Duodenal mucosa (tissue), 2 donors: ENCODE measurements at regions not wholly inside any gene's neighbourhood (a gene's known extent, or its start where the extent isn't known, plus 50 kb on each side); places are given as distances from the start of the nearest gene placed in this dataset.

Experiments
- H3K27ac ChIP-seq: one replicate; pipeline ENCODE4 v1.7.0; 2013; ENCODE audit warnings: low read depth, low read length
- H3K27me3 ChIP-seq, 2 donors: one replicate each; pipeline ENCODE4 v1.7.0; 2013; ENCODE audit warnings: low read length in 2 of 2, control low read depth in 1 of 2; ENCODE audit not compliant: insufficient read depth in 2 of 2, control insufficient read depth in 1 of 2
- H3K36me3 ChIP-seq, 2 donors: one replicate each; pipeline ENCODE4 v1.7.0; 2013; ENCODE audit warnings: low read length in 2 of 2, control low read depth in 1 of 2; ENCODE audit not compliant: insufficient read depth in 2 of 2, control insufficient read depth in 1 of 2
- H3K4me1 ChIP-seq, 2 donors: one replicate each; pipeline ENCODE4 v1.7.0; 2013; ENCODE audit warnings: low read length in 2 of 2, control low read depth in 1 of 2; ENCODE audit not compliant: insufficient read depth in 2 of 2, control insufficient read depth in 1 of 2
- H3K4me3 ChIP-seq, 2 donors: one replicate each; pipeline ENCODE4 v1.7.0; 2013; ENCODE audit warnings: low read length in 2 of 2, low read depth in 1 of 2
- H3K9ac ChIP-seq, 2 donors: one replicate each; pipeline ENCODE4 v1.7.0; 2013; ENCODE audit warnings: low read length in 2 of 2, low read depth in 1 of 2
- H3K9me3 ChIP-seq, 2 donors: one replicate each; pipeline ENCODE4 v1.7.0; 2013; ENCODE audit warnings: low read length in 2 of 2, control low read depth in 1 of 2; ENCODE audit not compliant: control insufficient read depth in 1 of 2

- Histone ChIP-seq H3K9me3 (no peaks in the 10 kb centered on the region), H3K36me3 (no peaks in the 10 kb centered on the region), H3K4me1 (no peaks in the 10 kb centered on the region), H3K4me3 (no peak overlapping the region), H3K27me3 (no peaks in the 10 kb centered on the region), H3K27ac (no peak overlapping the region), H3K9ac (no peak overlapping the region)
Measured at GRCh38 chr10:42916974-42917373, 134.4 kb downstream of the BMS1 start.

- H3K4me3 ChIP-seq: no peak overlapping the region
- no peaks in the 10 kb centered on the region for H3K36me3 ChIP-seq
- H3K27ac ChIP-seq: no peak overlapping the region
- no peaks in the 10 kb centered on the region for H3K4me1 ChIP-seq
- no peaks in the 10 kb centered on the region for H3K9me3 ChIP-seq
- H3K9ac ChIP-seq: no peak overlapping the region
- no peaks in the 10 kb centered on the region for H3K27me3 ChIP-seq
Measured at GRCh38 chr10:42917821-42918220, 135.2 kb downstream of the BMS1 start.

GRCh38 chr10:42921951-42922350 is 139.4 kb downstream of the BMS1 start:
- no peak overlapping the region for H3K4me3 ChIP-seq
- no peaks in the 10 kb centered on the region for H3K36me3 ChIP-seq
- no peak overlapping the region for H3K9ac ChIP-seq
- no peaks in the 10 kb centered on the region for H3K27me3 ChIP-seq
- no peak overlapping the region for H3K27ac ChIP-seq
- H3K9me3 ChIP-seq: no peaks in the 10 kb centered on the region
- H3K4me1 ChIP-seq: no peaks in the 10 kb centered on the region

GRCh38 chr10:42924484-42924883 is 141.9 kb downstream of the BMS1 start:
- no peak overlapping the region for H3K27ac ChIP-seq
- H3K27me3 ChIP-seq: no peaks in the 10 kb centered on the region
- no peak overlapping the region for H3K4me3 ChIP-seq
- H3K9me3 ChIP-seq: no peaks in the 10 kb centered on the region
- no peak overlapping the region for H3K9ac ChIP-seq
- H3K4me1 ChIP-seq: no peaks in the 10 kb centered on the region
- H3K36me3 ChIP-seq: no peaks in the 10 kb centered on the region

- no peak overlapping the region for H3K4me3 ChIP-seq
- no peaks in the 10 kb centered on the region for H3K36me3 ChIP-seq
- no peaks in the 10 kb centered on the region for H3K4me1 ChIP-seq
- H3K27me3 ChIP-seq: peaks cover 0 to 3% of the 10 kb centered on the region in 2 donors
- no peak overlapping the region for H3K27ac ChIP-seq
- H3K9ac ChIP-seq: no peak overlapping the region
- H3K9me3 ChIP-seq: no peaks in the 10 kb centered on the region
Measured at GRCh38 chr10:42926843-42927242, 144.2 kb downstream of the BMS1 start.

- peaks cover 3 to 7% of the 10 kb centered on the region in 2 donors for H3K27me3 ChIP-seq
Measured at GRCh38 chr10:42928064-42928463, 145.5 kb downstream of the BMS1 start.

GRCh38 chr10:42929236-42929635 is 146.6 kb downstream of the BMS1 start:
- Histone ChIP-seq H3K36me3 (no peaks in the 10 kb centered on the region), H3K27me3 (peaks cover 3 to 14% of the 10 kb centered on the region in 2 donors), H3K27ac (no peak overlapping the region), H3K9ac (no peak overlapping the region), H3K9me3 (no peaks in the 10 kb centered on the region), H3K4me1 (peaks cover 7 to 12% of the 10 kb centered on the region in 2 donors), H3K4me3 (no peak overlapping the region)

More at GRCh38 chr10:42928064-42928463, 145.5 kb downstream of the BMS1 start:
- Histone ChIP-seq H3K36me3 (no peaks in the 10 kb centered on the region), H3K9me3 (no peaks in the 10 kb centered on the region), H3K27ac (no peak overlapping the region), H3K9ac (no peak overlapping the region), H3K4me3 (no peak overlapping the region), H3K4me1 (peaks cover 0 to 2% of the 10 kb centered on the region in 2 donors)

GRCh38 chr10:42929993-42930392 is 146.9 kb upstream of the RET start:
- Histone ChIP-seq H3K9me3 (no peaks in the 10 kb centered on the region), H3K4me1 (peaks cover 7 to 12% of the 10 kb centered on the region in 2 donors), H3K9ac (no peak overlapping the region), H3K36me3 (no peaks in the 10 kb centered on the region), H3K4me3 (no peak overlapping the region), H3K27ac (no peak overlapping the region), H3K27me3 (peaks cover 3 to 17% of the 10 kb centered on the region in 2 donors)

- Histone ChIP-seq H3K27me3 (peaks cover 3 to 17% of the 10 kb centered on the region in 2 donors), H3K36me3 (no peaks in the 10 kb centered on the region), H3K4me3 (no peak overlapping the region), H3K4me1 (peaks cover 7 to 12% of the 10 kb centered on the region in 2 donors), H3K27ac (no peak overlapping the region), H3K9me3 (no peaks in the 10 kb centered on the region), H3K9ac (no peak overlapping the region)
Measured at GRCh38 chr10:42930516-42931192, 146.2 kb upstream of the RET start.

GRCh38 chr10:42932116-42932515 is 144.8 kb upstream of the RET start:
- H3K27me3 ChIP-seq: peaks cover 3 to 17% of the 10 kb centered on the region in 2 donors

More at GRCh38 chr10:42932116-42932515, 144.8 kb upstream of the RET start:
- H3K9me3 ChIP-seq: no peaks in the 10 kb centered on the region
- H3K4me3 ChIP-seq: no peak overlapping the region
- H3K36me3 ChIP-seq: no peaks in the 10 kb centered on the region
- no peak overlapping the region for H3K9ac ChIP-seq
- H3K27ac ChIP-seq: no peak overlapping the region
- peaks cover 7 to 12% of the 10 kb centered on the region in 2 donors for H3K4me1 ChIP-seq
